ENCODE measurements at regions not wholly inside any gene's neighbourhood (a gene's known extent, or its start where the extent isn't known, plus 50 kb on each side); places are given as distances from the start of the nearest gene placed in this dataset.

DNA sequence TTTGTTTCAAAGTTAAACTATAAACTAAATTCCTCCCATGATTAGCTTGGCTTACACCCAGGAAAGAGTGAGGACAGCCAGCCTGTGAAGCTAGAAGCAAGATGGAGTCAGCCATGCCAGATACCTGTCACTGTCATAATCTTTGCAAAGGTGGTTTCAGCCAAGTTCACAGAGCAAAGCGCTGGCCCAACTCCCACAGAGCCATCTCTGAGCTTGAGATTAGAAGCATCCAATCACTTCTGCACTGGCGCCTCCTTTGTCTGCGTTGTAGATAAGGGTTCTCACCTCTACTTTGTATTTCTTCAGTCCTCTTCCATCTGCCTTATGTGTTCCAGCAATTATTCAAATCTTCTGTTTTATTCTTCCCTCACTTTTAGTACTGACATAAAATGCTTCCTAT lies 119.4 kb upstream of the ACO1 start:
- Histone ChIP-seq H3K9ac (ENCODE audit: low read depth, low read length, poor library complexity, severe bottlenecking) (no peak overlapping the region), H3K4me2 (ENCODE audit: low read depth, low read length, poor library complexity, severe bottlenecking) (no peak overlapping the region), H3K36me3 (ENCODE audit: insufficient read depth, low read length) (no peaks in the 10 kb centered on the region), H3K79me2 (ENCODE audit: insufficient read depth, low read length) (no peaks in the 10 kb centered on the region), H3K9me3 (ENCODE audit: insufficient read depth, low read depth, low read length) (no peaks in the 10 kb centered on the region), H3K4me1 (ENCODE audit: insufficient read depth, low read length, poor library complexity, severe bottlenecking) (no peaks in the 10 kb centered on the region), H3K4me3 (ENCODE audit: low read length, poor library complexity, severe bottlenecking) (no peak overlapping the region), H3K9me2 (replicated peaks; ENCODE audit: low read depth, low read length) (no peaks in the 10 kb centered on the region), H4K20me1 (ENCODE audit: insufficient read depth, low read length, poor library complexity, severe bottlenecking) (no peaks in the 10 kb centered on the region), H2AFZ (ENCODE audit: low read length) (no peak overlapping the region), H3K27me3 (ENCODE audit: insufficient read depth, low read length, poor library complexity, severe bottlenecking) (no peaks in the 10 kb centered on the region), H3F3A (ENCODE audit: low read depth) (no peaks in the 10 kb centered on the region)
- TF ChIP-seq, protein P1, sequence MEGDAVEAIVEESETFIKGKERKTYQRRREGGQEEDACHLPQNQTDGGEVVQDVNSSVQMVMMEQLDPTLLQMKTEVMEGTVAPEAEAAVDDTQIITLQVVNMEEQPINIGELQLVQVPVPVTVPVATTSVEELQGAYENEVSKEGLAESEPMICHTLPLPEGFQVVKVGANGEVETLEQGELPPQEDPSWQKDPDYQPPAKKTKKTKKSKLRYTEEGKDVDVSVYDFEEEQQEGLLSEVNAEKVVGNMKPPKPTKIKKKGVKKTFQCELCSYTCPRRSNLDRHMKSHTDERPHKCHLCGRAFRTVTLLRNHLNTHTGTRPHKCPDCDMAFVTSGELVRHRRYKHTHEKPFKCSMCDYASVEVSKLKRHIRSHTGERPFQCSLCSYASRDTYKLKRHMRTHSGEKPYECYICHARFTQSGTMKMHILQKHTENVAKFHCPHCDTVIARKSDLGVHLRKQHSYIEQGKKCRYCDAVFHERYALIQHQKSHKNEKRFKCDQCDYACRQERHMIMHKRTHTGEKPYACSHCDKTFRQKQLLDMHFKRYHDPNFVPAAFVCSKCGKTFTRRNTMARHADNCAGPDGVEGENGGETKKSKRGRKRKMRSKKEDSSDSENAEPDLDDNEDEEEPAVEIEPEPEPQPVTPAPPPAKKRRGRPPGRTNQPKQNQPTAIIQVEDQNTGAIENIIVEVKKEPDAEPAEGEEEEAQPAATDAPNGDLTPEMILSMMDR (conservative IDR thresholded peaks at IDR 0.05; ENCODE audit: low read length), result no peak
- no peak for TF ChIP-seq EZH2phosphoT487 (IDR thresholded peaks at IDR 0.05; ENCODE audit: borderline replicate concordance)

DNA sequence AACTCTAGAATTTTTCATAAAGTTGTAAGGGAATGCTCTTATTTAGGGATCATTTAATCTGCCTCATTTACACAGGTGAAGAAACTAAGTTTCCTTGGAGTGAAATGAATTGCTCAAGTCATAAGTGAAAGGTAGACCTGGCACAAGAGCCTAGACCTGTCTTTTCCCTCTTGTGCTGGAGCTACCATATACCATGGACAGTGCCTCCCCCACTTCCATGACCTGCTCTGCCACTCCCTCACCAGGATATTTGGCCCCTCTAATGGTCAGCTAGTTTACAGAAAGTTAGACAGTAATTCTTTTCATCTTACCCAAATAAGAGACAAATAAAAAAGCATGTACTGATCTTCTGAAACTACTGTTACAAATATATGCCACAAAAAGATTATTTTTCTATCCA lies 105.5 kb upstream of the ACO1 start:
- TF ChIP-seq, protein P1 (conservative IDR thresholded peaks at IDR 0.05; ENCODE audit: low read length), result no peak
- TF ChIP-seq EZH2phosphoT487 (IDR thresholded peaks at IDR 0.05; ENCODE audit: borderline replicate concordance), result no peak
- Histone ChIP-seq H3K36me3 (ENCODE audit: insufficient read depth, low read length) (no peaks in the 10 kb centered on the region), H3K27me3 (ENCODE audit: insufficient read depth, low read length, poor library complexity, severe bottlenecking) (no peaks in the 10 kb centered on the region), H3F3A (ENCODE audit: low read depth) (no peaks in the 10 kb centered on the region), H2AFZ (ENCODE audit: low read length) (no peak overlapping the region), H3K79me2 (ENCODE audit: insufficient read depth, low read length) (no peaks in the 10 kb centered on the region), H3K4me2 (ENCODE audit: low read depth, low read length, poor library complexity, severe bottlenecking) (no peak overlapping the region), H3K9ac (ENCODE audit: low read depth, low read length, poor library complexity, severe bottlenecking) (no peak overlapping the region), H3K9me3 (ENCODE audit: insufficient read depth, low read depth, low read length) (no peaks in the 10 kb centered on the region), H3K9me2 (replicated peaks; ENCODE audit: low read depth, low read length) (no peaks in the 10 kb centered on the region), H3K4me1 (ENCODE audit: insufficient read depth, low read length, poor library complexity, severe bottlenecking) (no peaks in the 10 kb centered on the region), H4K20me1 (ENCODE audit: insufficient read depth, low read length, poor library complexity, severe bottlenecking) (no peaks in the 10 kb centered on the region), H3K4me3 (ENCODE audit: low read length, poor library complexity, severe bottlenecking) (no peak overlapping the region)

DNA sequence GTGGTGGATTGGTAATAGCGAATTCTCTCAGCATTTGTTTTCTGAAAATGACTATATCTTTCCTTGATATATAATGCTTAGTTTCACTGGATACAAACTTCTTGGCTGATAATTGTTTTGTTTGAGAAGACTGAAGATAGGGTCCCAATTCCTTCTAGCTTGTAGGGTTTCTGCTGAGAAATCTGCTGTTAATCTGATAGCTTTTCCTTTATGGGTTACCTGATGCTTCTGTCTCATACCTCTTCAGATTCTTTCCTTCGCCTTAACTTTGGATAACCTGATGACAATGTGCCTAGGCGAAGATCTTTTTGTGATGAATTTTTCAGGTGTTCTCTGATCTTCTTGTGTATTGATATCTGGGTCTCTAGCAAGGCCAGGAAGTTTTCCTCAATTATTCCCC lies 94.7 kb upstream of the ACO1 start:
- Histone ChIP-seq H3F3A (ENCODE audit: low read depth) (no peaks in the 10 kb centered on the region), H3K9me2 (replicated peaks; ENCODE audit: low read depth, low read length) (no peaks in the 10 kb centered on the region), H2AFZ (ENCODE audit: low read length) (no peak overlapping the region), H3K9me3 (ENCODE audit: insufficient read depth, low read depth, low read length) (no peaks in the 10 kb centered on the region), H3K4me1 (ENCODE audit: insufficient read depth, low read length, poor library complexity, severe bottlenecking) (no peaks in the 10 kb centered on the region), H3K4me3 (ENCODE audit: low read length, poor library complexity, severe bottlenecking) (no peak overlapping the region), H3K9ac (ENCODE audit: low read depth, low read length, poor library complexity, severe bottlenecking) (no peak overlapping the region), H3K4me2 (ENCODE audit: low read depth, low read length, poor library complexity, severe bottlenecking) (no peak overlapping the region), H3K36me3 (ENCODE audit: insufficient read depth, low read length) (no peaks in the 10 kb centered on the region), H3K79me2 (ENCODE audit: insufficient read depth, low read length) (no peaks in the 10 kb centered on the region), H4K20me1 (ENCODE audit: insufficient read depth, low read length, poor library complexity, severe bottlenecking) (no peaks in the 10 kb centered on the region), H3K27me3 (ENCODE audit: insufficient read depth, low read length, poor library complexity, severe bottlenecking) (no peaks in the 10 kb centered on the region)
- TF ChIP-seq, protein P1 (conservative IDR thresholded peaks at IDR 0.05; ENCODE audit: low read length), result no peak

All from Loucy (cell line).